ENCODE measurements at regions not wholly inside any gene's neighbourhood (a gene's known extent, or its start where the extent isn't known, plus 50 kb on each side); places are given as distances from the start of the nearest gene placed in this dataset.

DNA sequence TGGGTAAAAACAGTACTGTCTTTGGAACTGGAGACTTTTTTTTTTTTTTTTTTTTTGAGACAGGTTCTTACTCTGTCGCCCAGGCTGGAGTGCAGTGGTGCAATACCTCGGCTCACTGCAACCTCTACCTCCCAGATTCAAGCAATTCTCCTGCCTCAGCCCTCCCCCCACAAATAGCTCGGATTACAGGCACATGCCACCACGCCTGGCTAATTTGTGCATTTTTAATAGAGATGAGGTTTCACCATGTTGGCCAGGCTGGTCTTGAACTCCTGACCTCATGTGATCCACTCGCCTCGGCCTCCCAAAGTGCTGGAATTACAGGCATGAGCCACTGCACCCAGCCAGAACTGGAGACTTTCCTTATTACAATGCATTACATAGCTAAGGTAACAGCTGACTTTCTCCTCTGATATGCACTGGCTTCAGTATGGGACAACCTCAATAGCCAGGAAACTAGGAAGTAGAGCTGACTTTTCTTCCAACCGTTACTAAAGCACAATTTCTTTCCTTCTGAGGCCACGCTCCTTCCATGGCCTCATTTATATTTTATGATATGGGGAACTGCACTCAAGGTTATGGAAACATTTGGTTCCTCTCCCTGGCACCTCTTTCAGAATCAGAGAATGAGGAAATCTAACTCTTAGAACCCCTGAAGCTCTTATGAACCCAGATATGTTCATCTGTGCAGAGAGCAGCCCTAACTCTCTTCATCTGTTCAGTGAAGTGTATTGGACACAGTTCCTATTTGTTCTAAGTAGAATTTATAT lies 53.5 kb upstream of the FAM9B start:
- Mint-ChIP-seq H3K9me3 (no peaks in the 10 kb centered on the region), H3K27ac (no peak overlapping the region), H3K36me3 (no peaks in the 10 kb centered on the region), H3K4me1 (peaks cover 15% of the 10 kb centered on the region), H3K27me3 (no peaks in the 10 kb centered on the region), H3K4me3 (no peak overlapping the region)

DNA sequence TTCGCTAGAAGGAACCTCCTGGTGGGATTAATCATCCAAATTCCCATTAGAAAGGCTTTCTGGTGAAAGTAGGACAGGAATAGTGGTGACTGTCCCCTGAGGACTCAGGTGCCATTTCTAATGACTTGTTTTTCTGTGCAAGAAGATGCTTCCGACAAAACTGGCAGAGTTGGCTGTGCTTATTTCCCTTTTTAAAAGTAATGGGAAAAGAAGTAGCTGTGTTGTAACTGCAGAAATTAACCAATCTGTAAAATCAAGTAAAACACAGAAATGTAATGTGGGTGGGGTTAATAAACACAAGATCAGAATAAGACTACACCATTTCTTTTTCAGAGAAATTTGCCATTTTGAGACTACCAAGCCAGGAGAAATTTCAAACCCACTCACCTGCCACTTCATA lies 55.0 kb upstream of the FAM9B start:
- Mint-ChIP-seq H3K27me3 (no peaks in the 10 kb centered on the region), H3K4me1 (peaks cover 15% of the 10 kb centered on the region), H3K9me3 (no peaks in the 10 kb centered on the region), H3K4me3 (no peak overlapping the region), H3K27ac (no peak overlapping the region), H3K36me3 (no peaks in the 10 kb centered on the region)

GRCh38 chrX:9090766-9091165 lies 56.8 kb upstream of the FAM9B start:
- Mint-ChIP-seq H3K27me3 (no peaks in the 10 kb centered on the region), H3K4me1 (peaks cover 15% of the 10 kb centered on the region), H3K27ac (no peak overlapping the region), H3K36me3 (peaks cover 2% of the 10 kb centered on the region), H3K4me3 (no peak overlapping the region), H3K9me3 (no peaks in the 10 kb centered on the region)

DNA sequence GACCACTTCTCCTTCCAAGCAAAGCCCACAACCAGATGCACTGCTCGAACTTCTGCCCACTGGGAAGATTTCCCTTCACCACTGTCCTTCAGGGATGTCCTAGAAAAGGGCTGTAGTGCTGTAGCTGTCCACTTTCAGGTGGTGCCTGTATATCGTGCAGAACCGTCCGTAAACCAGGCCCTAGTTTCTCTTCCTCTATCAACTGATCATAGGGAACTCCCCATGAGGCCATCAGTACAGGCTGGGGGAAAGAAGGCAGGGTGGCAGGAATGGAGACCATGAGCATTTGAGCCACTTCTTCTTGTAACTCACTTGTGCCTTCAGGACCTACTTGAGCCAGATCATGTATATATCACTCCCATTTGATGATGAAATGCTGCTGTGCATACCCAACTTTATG lies 57.3 kb upstream of the FAM9B start:
- no peaks in the 10 kb centered on the region for H3K27me3 Mint-ChIP-seq
- H3K27ac Mint-ChIP-seq: no peak overlapping the region
- peaks cover 2% of the 10 kb centered on the region for H3K36me3 Mint-ChIP-seq
- no peaks in the 10 kb centered on the region for H3K9me3 Mint-ChIP-seq
- peaks cover 15% of the 10 kb centered on the region for H3K4me1 Mint-ChIP-seq
- H3K4me3 Mint-ChIP-seq: no peak overlapping the region

GRCh38 chrX:9102956-9103355 lies 69.0 kb upstream of the FAM9B start:
- no peaks in the 10 kb centered on the region for H3K4me1 Mint-ChIP-seq
- H3K4me3 Mint-ChIP-seq: no peak overlapping the region
- no peaks in the 10 kb centered on the region for H3K36me3 Mint-ChIP-seq
- no peaks in the 10 kb centered on the region for H3K27me3 Mint-ChIP-seq
- no peak overlapping the region for H3K27ac Mint-ChIP-seq
- no peaks in the 10 kb centered on the region for H3K9me3 Mint-ChIP-seq

- no peaks in the 10 kb centered on the region for H3K9me3 Mint-ChIP-seq
- H3K4me3 Mint-ChIP-seq: no peak overlapping the region
- H3K27ac Mint-ChIP-seq: no peak overlapping the region
- no peaks in the 10 kb centered on the region for H3K27me3 Mint-ChIP-seq
- H3K4me1 Mint-ChIP-seq: peaks cover 3% of the 10 kb centered on the region
- no peaks in the 10 kb centered on the region for H3K36me3 Mint-ChIP-seq
Measured at GRCh38 chrX:9108054-9108453, 74.1 kb upstream of the FAM9B start.

- H3K27ac Mint-ChIP-seq: no peak overlapping the region
Measured at GRCh38 chrX:9110808-9111207, 76.9 kb upstream of the FAM9B start.

DNA sequence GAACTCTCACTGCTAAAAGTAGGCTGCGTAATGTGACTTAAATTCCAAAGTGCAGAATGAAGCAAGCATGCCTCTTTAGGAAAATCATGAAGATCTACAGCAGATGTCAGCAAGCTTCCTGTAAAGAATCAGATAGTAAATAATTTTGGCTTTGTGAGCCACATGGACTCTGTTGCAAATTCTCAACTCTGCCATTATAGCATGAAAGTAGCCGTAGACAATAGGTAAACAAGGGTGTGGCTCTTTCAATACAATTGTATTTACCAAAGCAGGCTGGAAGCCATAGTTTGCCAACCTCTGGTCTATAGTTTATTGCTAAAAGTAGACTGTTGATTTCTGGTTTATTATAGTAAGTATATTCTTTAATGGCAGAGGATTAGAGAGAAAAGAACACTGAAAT lies 80.3 kb upstream of the FAM9B start:
- H3K27ac Mint-ChIP-seq: no peak overlapping the region
- no peaks in the 10 kb centered on the region for H3K27me3 Mint-ChIP-seq
- no peaks in the 10 kb centered on the region for H3K36me3 Mint-ChIP-seq
- no peaks in the 10 kb centered on the region for H3K9me3 Mint-ChIP-seq
- no peak overlapping the region for H3K4me3 Mint-ChIP-seq
- H3K4me1 Mint-ChIP-seq: peaks cover 3% of the 10 kb centered on the region

More at GRCh38 chrX:9110808-9111207, 76.9 kb upstream of the FAM9B start:
- H3K27me3 Mint-ChIP-seq: no peaks in the 10 kb centered on the region
- H3K4me3 Mint-ChIP-seq: no peak overlapping the region
- no peaks in the 10 kb centered on the region for H3K9me3 Mint-ChIP-seq
- no peaks in the 10 kb centered on the region for H3K36me3 Mint-ChIP-seq
- H3K4me1 Mint-ChIP-seq: peaks cover 3% of the 10 kb centered on the region

GRCh38 chrX:9117851-9118250 lies 83.9 kb upstream of the FAM9B start:
- H3K27me3 Mint-ChIP-seq: no peaks in the 10 kb centered on the region
- H3K4me1 Mint-ChIP-seq: no peaks in the 10 kb centered on the region
- no peak overlapping the region for H3K4me3 Mint-ChIP-seq
- no peaks in the 10 kb centered on the region for H3K36me3 Mint-ChIP-seq
- H3K9me3 Mint-ChIP-seq: peaks cover 5% of the 10 kb centered on the region
- H3K27ac Mint-ChIP-seq: no peak overlapping the region

- Mint-ChIP-seq H3K27ac (no peak overlapping the region), H3K4me1 (no peaks in the 10 kb centered on the region), H3K9me3 (peaks cover 5% of the 10 kb centered on the region), H3K27me3 (no peaks in the 10 kb centered on the region), H3K36me3 (no peaks in the 10 kb centered on the region), H3K4me3 (no peak overlapping the region)
Measured at GRCh38 chrX:9122519-9123245, 88.8 kb upstream of the FAM9B start.

DNA sequence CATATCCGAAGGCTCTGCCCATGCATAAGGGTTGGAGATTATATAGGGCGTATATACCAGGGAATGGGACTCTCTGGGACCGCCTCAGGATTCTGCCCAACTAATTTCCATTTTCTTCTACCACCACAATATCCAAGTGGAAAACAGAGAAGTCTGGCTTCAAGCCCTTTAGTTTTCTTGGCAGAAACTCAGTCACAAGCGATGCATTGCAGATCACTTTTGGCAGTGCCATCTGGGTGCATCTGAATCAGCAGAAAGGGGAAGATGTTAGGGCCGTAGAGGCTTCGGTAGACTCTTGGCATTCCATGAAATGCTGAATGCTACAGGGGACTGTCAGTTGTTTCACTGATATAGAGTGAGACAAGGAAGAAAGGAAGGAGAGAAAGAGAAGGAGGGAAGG lies 94.1 kb upstream of the FAM9B start:
- Mint-ChIP-seq H3K9me3 (no peaks in the 10 kb centered on the region), H3K27me3 (no peaks in the 10 kb centered on the region), H3K4me3 (no peak overlapping the region), H3K4me1 (peaks cover 12% of the 10 kb centered on the region), H3K27ac (no peak overlapping the region), H3K36me3 (peaks cover 3% of the 10 kb centered on the region)

DNA sequence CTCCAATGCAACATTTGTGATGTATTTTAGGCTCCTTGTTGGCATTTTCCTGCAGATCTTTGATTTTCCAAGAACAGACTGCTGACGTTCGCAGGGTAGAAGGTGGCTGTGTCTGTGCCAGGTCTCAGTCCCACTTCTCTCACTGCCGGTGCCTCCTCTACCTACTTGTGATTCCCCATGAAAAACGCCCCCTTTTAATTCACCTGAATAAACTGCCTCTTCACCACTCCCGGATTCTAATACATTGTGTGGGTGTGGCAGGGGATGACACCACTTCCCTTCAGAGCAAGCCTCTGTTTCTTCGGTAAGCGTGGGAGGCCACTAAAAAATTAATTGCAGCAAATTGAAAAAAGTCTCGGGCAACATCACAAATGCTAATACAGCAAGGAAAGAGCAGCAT lies 96.1 kb upstream of the FAM9B start:
- no peak overlapping the region for H3K27ac Mint-ChIP-seq
- H3K4me3 Mint-ChIP-seq: no peak overlapping the region
- no peaks in the 10 kb centered on the region for H3K27me3 Mint-ChIP-seq
- H3K9me3 Mint-ChIP-seq: no peaks in the 10 kb centered on the region
- peaks cover 3% of the 10 kb centered on the region for H3K36me3 Mint-ChIP-seq
- peaks cover 12% of the 10 kb centered on the region for H3K4me1 Mint-ChIP-seq

- H3K27me3 Mint-ChIP-seq: no peaks in the 10 kb centered on the region
- H3K36me3 Mint-ChIP-seq: peaks cover 3% of the 10 kb centered on the region
- H3K4me3 Mint-ChIP-seq: peak overlapping the region; percentile 26
- H3K9me3 Mint-ChIP-seq: no peaks in the 10 kb centered on the region
- H3K4me1 Mint-ChIP-seq: peaks cover 12% of the 10 kb centered on the region
- H3K27ac Mint-ChIP-seq: peak overlapping the region; percentile 76
Measured at GRCh38 chrX:9131066-9131465, 97.1 kb upstream of the FAM9B start.

DNA sequence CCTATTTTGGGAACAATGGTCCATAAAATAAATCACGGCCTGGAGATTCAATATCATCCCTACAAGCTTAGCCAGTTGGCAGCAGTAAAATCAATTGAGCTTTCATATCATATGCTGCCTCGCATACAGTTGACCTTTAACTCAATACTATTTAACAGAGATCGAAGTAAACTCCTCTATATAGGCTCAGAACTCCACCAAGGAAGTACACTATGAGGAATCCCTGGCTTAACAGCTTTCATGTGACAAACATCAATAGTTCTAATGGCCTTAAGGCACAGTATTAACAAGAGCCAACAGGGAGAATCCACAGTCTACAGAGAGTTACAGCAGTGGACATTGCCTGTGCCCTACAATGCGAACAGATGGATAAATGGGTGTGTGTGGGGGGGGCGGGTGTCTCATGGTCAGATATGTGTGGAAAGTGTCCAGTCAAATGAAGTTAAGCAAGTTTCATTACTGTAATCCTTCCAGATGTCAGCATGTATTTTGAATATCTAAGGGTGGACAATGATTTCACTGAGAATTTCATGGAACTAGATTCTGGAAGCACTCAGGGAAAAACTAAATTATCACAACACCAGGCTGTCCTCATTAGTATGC lies 98.2 kb upstream of the FAM9B start:
- Mint-ChIP-seq H3K27ac (peak overlapping the region; percentile 6), H3K27me3 (no peaks in the 10 kb centered on the region), H3K4me3 (no peak overlapping the region), H3K9me3 (no peaks in the 10 kb centered on the region), H3K36me3 (peaks cover 3% of the 10 kb centered on the region), H3K4me1 (peaks cover 12% of the 10 kb centered on the region)

GRCh38 chrX:9133426-9133825 lies 99.5 kb upstream of the FAM9B start:
- no peaks in the 10 kb centered on the region for H3K27me3 Mint-ChIP-seq
- H3K4me3 Mint-ChIP-seq: no peak overlapping the region
- no peaks in the 10 kb centered on the region for H3K9me3 Mint-ChIP-seq
- H3K27ac Mint-ChIP-seq: no peak overlapping the region
- peaks cover 12% of the 10 kb centered on the region for H3K4me1 Mint-ChIP-seq
- peaks cover 3% of the 10 kb centered on the region for H3K36me3 Mint-ChIP-seq

DNA sequence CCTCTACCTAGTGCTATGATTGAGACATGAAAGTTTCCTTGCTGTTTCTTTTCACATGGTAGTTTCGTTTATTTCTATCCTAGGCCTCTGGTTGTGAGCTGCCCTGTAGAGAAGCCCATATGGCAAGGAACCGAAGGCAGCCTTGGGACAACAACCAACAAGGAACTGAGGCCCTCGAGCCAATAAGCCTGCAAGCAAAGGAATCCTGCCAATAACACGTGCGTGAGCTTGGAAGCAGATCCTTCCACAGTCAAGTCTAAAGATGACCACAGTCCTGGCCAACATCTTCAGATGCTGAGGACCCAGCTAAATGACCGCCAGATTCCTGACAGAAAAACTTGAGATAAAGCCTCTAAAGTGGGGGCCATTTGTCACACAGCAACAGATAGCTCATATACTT lies 100.4 kb upstream of the FAM9B start:
- peaks cover 12% of the 10 kb centered on the region for H3K4me1 Mint-ChIP-seq
- peaks cover 3% of the 10 kb centered on the region for H3K36me3 Mint-ChIP-seq
- no peaks in the 10 kb centered on the region for H3K9me3 Mint-ChIP-seq
- H3K27me3 Mint-ChIP-seq: no peaks in the 10 kb centered on the region
- no peak overlapping the region for H3K4me3 Mint-ChIP-seq
- H3K27ac Mint-ChIP-seq: no peak overlapping the region

All from activated naive CD4-positive, alpha-beta T cell treated with anti-CD3 and anti-CD28 coated beads, Interleukin-2, amount 50 U/mL, for 24 hours (primary cell).